ENCODE measurements at regions not wholly inside any gene's neighbourhood (a gene's known extent, or its start where the extent isn't known, plus 50 kb on each side); places are given as distances from the start of the nearest gene placed in this dataset.
A peak's percentile ranks its signal among the peaks of the same experiment; 100 is the strongest.

- no peak for DNase-seq
- in situ Hi-C loops (cut with MboI; ENCODE audit: low sequenced_read_pairs in 4 of 4): no loop called here
- no peak overlapping the region for H3K4me3 ChIP-seq
- no peak for ATAC-seq
- H3K36me3 ChIP-seq: no peaks in the 10 kb centered on the region
- H3K4me1 ChIP-seq: no peaks in the 10 kb centered on the region
- H3K27ac ChIP-seq: no peak overlapping the region
- H3K9me3 ChIP-seq: no peaks in the 10 kb centered on the region
- H3K27me3 ChIP-seq: no peaks in the 10 kb centered on the region
- intact Hi-C loops (cut with DNase I; ENCODE audit: low total_unique reads): no loop called here
- TF ChIP-seq POLR2A (IDR thresholded peaks at IDR 0.05) (no peak), CTCF (IDR thresholded peaks at IDR 0.05 in 4 of 5, conservative IDR thresholded peaks at IDR 0.05 in 1 of 5) (no peak)
Observed at GRCh38 chr10:78927257-78927995, 141.3 kb upstream of the ZMIZ1 start.

GRCh38 chr10:78928330-78928729 is 140.4 kb upstream of the ZMIZ1 start:
- no peaks in the 10 kb centered on the region for H3K9me3 ChIP-seq
- H3K4me1 ChIP-seq: no peaks in the 10 kb centered on the region
- no peak for DNase-seq
- H3K36me3 ChIP-seq: no peaks in the 10 kb centered on the region
- intact Hi-C loops (cut with DNase I; ENCODE audit: low total_unique reads) (no loop called here), in situ Hi-C loops (cut with MboI; ENCODE audit: low sequenced_read_pairs in 4 of 4) (no loop called here)
- TF ChIP-seq CTCF (IDR thresholded peaks at IDR 0.05 in 4 of 5, conservative IDR thresholded peaks at IDR 0.05 in 1 of 5) (no peak), POLR2A (IDR thresholded peaks at IDR 0.05) (no peak)
- no peak overlapping the region for H3K27ac ChIP-seq
- no peak for ATAC-seq
- H3K27me3 ChIP-seq: no peaks in the 10 kb centered on the region
- no peak overlapping the region for H3K4me3 ChIP-seq

DNA sequence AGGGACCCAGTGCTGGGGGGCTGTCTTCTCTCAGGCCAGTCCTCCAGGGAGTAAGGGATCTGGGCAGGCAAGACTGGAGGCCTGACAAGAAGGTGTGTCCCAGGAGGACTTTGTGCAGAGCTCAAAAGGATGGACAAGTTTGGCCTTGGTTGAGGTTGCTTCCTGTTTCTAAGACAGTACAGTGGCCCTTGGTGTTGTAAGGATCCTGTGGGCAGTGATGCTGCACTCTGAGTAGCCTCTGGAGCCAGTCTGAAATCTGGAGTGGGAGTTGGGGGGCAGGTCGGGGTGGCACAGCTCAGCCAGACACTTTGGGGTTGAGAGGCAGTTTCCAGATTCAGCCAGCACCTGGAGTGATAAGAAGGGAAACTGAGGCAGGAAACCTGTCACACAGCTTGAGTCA is 139.2 kb upstream of the ZMIZ1 start:
- intact Hi-C loops (cut with DNase I; ENCODE audit: low total_unique reads) (no loop called here), in situ Hi-C loops (cut with MboI; ENCODE audit: low sequenced_read_pairs in 4 of 4) (no loop called here)
- Histone ChIP-seq H3K4me1 (no peaks in the 10 kb centered on the region), H3K27me3 (no peaks in the 10 kb centered on the region), H3K9me3 (no peaks in the 10 kb centered on the region), H3K4me3 (no peak overlapping the region), H3K27ac (no peak overlapping the region), H3K36me3 (no peaks in the 10 kb centered on the region)
- DNase-seq (no peak), ATAC-seq (no peak)
- TF ChIP-seq POLR2A (IDR thresholded peaks at IDR 0.05) (no peak), CTCF (IDR thresholded peaks at IDR 0.05 in 4 of 5, conservative IDR thresholded peaks at IDR 0.05 in 1 of 5) (no peak)

DNA sequence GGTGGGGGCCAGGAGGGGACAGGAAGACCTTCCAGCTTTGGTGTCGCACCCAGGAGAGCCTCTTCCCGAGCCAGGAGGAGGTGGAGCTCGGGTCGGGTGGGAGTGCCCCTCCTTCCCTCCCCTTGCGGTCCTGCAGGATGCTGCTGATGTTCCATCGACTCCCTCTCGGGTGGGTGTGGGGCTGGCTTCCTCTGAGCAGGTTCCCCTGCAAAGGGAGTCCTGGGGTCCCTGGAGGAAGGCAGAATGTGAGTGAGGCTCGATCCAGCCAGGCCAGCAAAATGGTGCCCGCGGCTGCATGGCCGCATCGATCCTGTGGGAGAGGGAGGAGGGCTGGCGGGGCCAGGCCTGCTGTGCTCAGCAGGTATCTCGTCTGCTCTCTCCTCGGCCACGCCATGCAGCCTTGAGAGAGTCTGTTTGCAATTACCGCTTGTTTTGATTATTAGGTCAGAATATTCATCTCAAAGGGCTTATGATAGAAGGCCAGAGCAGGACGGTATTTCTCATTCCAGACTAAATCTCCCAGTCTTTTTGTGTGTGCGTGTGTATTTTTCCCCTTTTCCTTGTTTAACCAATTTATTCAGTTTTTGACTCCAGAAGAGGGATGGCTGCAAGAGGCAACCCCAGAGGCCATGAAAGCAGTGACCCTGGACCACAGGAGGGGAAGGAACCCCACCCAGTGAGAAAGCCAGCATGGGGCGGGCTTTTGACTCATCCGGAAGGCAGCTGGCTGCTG is 137.3 kb upstream of the ZMIZ1 start:
- TF ChIP-seq CTCF (IDR thresholded peaks at IDR 0.05 in 4 of 5, conservative IDR thresholded peaks at IDR 0.05 in 1 of 5) (no peak), POLR2A (IDR thresholded peaks at IDR 0.05) (no peak)
- Histone ChIP-seq H3K36me3 (no peaks in the 10 kb centered on the region), H3K9me3 (no peaks in the 10 kb centered on the region), H3K4me1 (peaks cover 0 to 4% of the 10 kb centered on the region in 2 donors), H3K27ac (peak overlapping the region in 1 of 4 donors; percentile 8), H3K4me3 (no peak overlapping the region), H3K27me3 (no peaks in the 10 kb centered on the region)
- intact Hi-C loops (cut with DNase I; ENCODE audit: low total_unique reads): no loop called here
- in situ Hi-C loops (cut with MboI; ENCODE audit: low sequenced_read_pairs in 4 of 4): no loop called here
- ATAC-seq: peak in 1 of 2 donors; percentile 2
- DNase-seq: peak in 1 of 2 donors; percentile 63

Measured in gastrocnemius medialis (tissue), 4 donors.